HG02870 (cell line): ENCODE measurements at regions not wholly inside any gene's neighbourhood (a gene's known extent, or its start where the extent isn't known, plus 50 kb on each side); places are given as distances from the start of the nearest gene placed in this dataset.

Experiments
- ATAC-seq: cut with Tn5 transposase; IDR thresholded peaks from one replicate; pipeline ENCODE4 v1.9.1; 2021; ENCODE audit warnings: mild to moderate bottlenecking, moderate library complexity; ENCODE audit not compliant: unreplicated experiment

- ATAC-seq: no peak
Measured at GRCh38 chr14:96637521-96637920, 135.3 kb downstream of the PAPOLA start.

GRCh38 chr14:96638041-96638855 lies 136.1 kb downstream of the PAPOLA start:
- ATAC-seq: no peak

GRCh38 chr14:96639550-96639949 lies 137.4 kb downstream of the PAPOLA start:
- ATAC-seq: no peak

- no peak for ATAC-seq
Measured at GRCh38 chr14:96648506-96649326, 146.5 kb downstream of the PAPOLA start.

- no peak for ATAC-seq
Measured at GRCh38 chr14:96649327-96649601, 147.1 kb downstream of the PAPOLA start.

- ATAC-seq: no peak
Measured at GRCh38 chr14:96653597-96653996, 143.6 kb upstream of the VRK1 start.

- ATAC-seq: no peak
Measured at GRCh38 chr14:96658611-96659010, 138.6 kb upstream of the VRK1 start.

- no peak for ATAC-seq
Measured at GRCh38 chr14:96660123-96660522, 137.1 kb upstream of the VRK1 start.

- ATAC-seq: no peak
Measured at GRCh38 chr14:96660667-96661066, 136.5 kb upstream of the VRK1 start.

- ATAC-seq: no peak
Measured at GRCh38 chr14:96661244-96661969, 135.8 kb upstream of the VRK1 start.

- ATAC-seq: no peak
Measured at GRCh38 chr14:96662116-96662970, 134.8 kb upstream of the VRK1 start.

GRCh38 chr14:96663076-96663475 lies 134.1 kb upstream of the VRK1 start:
- ATAC-seq: no peak

- no peak for ATAC-seq
Measured at GRCh38 chr14:96663491-96664067, 133.6 kb upstream of the VRK1 start.

- no peak for ATAC-seq
Measured at GRCh38 chr14:96666088-96666487, 131.1 kb upstream of the VRK1 start.

- ATAC-seq: no peak
Measured at GRCh38 chr14:96670391-96670790, 126.8 kb upstream of the VRK1 start.

GRCh38 chr14:96671218-96671617 lies 126.0 kb upstream of the VRK1 start:
- ATAC-seq: no peak

GRCh38 chr14:96673706-96674105 lies 123.5 kb upstream of the VRK1 start:
- ATAC-seq: no peak

GRCh38 chr14:96674121-96674520 lies 123.1 kb upstream of the VRK1 start:
- no peak for ATAC-seq

- ATAC-seq: no peak
Measured at GRCh38 chr14:96676166-96676565, 121.0 kb upstream of the VRK1 start.

- no peak for ATAC-seq
Measured at GRCh38 chr14:96681829-96682228, 115.4 kb upstream of the VRK1 start.
